ENCODE measurements at regions not wholly inside any gene's neighbourhood (a gene's known extent, or its start where the extent isn't known, plus 50 kb on each side); places are given as distances from the start of the nearest gene placed in this dataset.

DNA sequence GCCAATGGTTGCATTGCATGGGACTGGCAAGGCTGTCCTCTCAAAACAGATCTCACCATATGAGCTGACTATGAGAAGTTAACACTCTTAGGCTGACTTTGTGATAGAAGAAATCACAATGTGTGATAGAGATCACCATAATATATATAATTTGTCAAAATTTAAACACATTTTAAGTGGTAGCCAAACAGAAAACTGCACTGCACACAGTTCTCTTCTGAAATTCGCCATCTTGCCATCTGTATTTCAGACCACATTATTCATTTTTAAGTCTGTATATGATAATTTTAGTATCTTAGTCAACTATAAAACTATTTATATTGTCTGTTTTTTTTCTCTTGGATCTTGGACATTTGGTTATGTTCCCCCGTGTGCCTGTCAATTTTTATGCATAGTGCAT lies 374.7 kb downstream of the AJAP1 start:
- Histone ChIP-seq H3K23ac (ENCODE audit: low read depth, low read length, poor library complexity) (no peak overlapping the region), H3K27ac (replicated peaks; ENCODE audit: low read length) (no peak overlapping the region), H2AK5ac (ENCODE audit: low read depth, low read length) (no peak overlapping the region), H3K9me3 (replicated peaks in 1 of 2; ENCODE audit: control insufficient read depth in 2 of 2, insufficient read depth in 1 of 2, low read depth in 1 of 2, low read length in 2 of 2) (peaks cover 0 to 1% of the 10 kb centered on the region in 2 donors), H3K4me2 (ENCODE audit: insufficient read depth, low read length, poor library complexity, severe bottlenecking) (no peak overlapping the region), H2AFZ (ENCODE audit: low read length) (no peak overlapping the region), H3K9ac (ENCODE audit: low read depth, low read length, poor library complexity) (no peak overlapping the region), H2BK120ac (ENCODE audit: low read depth, low read length) (no peak overlapping the region), H3K79me1 (ENCODE audit: low read depth, low read length) (no peaks in the 10 kb centered on the region), H3K14ac (ENCODE audit: low read length) (no peak overlapping the region), H4K8ac (ENCODE audit: low read depth, low read length) (no peak overlapping the region), H3K18ac (ENCODE audit: low read length) (no peak overlapping the region), H4K91ac (ENCODE audit: low read depth, low read length, poor library complexity) (no peak overlapping the region), H2BK5ac (ENCODE audit: low read length) (no peak overlapping the region), H2BK12ac (ENCODE audit: low read length) (no peak overlapping the region), H3K27me3 (ENCODE audit: control insufficient read depth in 3 of 3, insufficient read depth in 3 of 3, low read depth in 1 of 3, low read length in 3 of 3) (no peaks in the 10 kb centered on the region), H3K4me3 (ENCODE audit: low read length in 2 of 2) (no peak overlapping the region), H2BK15ac (ENCODE audit: low read length) (no peak overlapping the region), H3K4ac (ENCODE audit: low read length) (no peak overlapping the region), H3K4me1 (ENCODE audit: control insufficient read depth in 2 of 2, insufficient read depth in 1 of 2, low read depth in 1 of 2, low read length in 2 of 2) (no peaks in the 10 kb centered on the region), H3K36me3 (replicated peaks in 1 of 2; ENCODE audit: control insufficient read depth in 2 of 2, insufficient read depth in 2 of 2, low read length in 2 of 2) (no peaks in the 10 kb centered on the region)
- no CpG with 5 or more reads among the region's 2 CpGs for WGBS, 2 donors (ENCODE audit: extremely low coverage in 2 of 2, insufficient read length in 2 of 2, insufficient replicate concordance in 1 of 2)
- DNase-seq (ENCODE audit: low spot score), result no peak

DNA sequence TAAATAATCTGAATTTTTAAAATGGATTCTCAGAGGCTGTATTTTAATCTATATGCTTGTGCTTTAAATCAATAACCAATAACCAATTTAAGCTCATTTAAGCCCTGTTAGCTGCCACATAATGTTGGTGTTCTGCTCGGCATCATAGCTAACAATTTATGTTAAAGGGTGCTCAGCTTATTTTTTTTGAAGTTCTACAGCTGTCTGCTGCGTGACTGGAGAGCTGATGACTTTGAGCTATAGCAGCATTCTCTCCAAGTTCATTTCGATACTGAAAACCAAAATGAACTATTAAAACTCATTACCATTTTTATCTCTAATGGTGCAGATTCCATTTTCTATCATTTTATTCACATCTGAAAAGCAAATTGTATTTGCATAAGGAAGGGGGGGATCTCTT lies 357.8 kb downstream of the AJAP1 start:
- no peaks in the 10 kb centered on the region for H3K9me3 ChIP-seq (replicated peaks in 1 of 2; ENCODE audit: control insufficient read depth in 2 of 2, insufficient read depth in 1 of 2, low read depth in 1 of 2, low read length in 2 of 2)

DNA sequence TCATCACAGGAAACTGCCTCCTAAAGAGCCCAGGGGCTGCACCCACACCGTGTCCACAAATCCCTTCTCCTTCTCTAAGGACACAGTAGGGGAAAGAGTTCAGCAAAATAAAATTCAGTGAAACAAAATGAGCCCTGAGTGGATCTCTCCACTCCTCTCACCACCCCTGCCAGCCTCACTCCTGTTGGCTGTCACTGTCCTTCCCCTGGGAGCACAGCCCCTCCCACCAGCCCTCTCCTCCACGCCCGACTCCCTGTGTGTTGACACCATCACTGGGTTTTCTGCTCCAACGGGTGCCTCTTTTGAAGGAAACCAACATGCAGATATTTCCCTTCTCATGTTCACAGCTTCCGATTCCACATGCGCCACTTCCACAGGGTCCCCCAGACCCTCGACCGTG lies 356.2 kb downstream of the AJAP1 start:
- Histone ChIP-seq H3K36me3 (replicated peaks in 1 of 2; ENCODE audit: control insufficient read depth in 2 of 2, insufficient read depth in 2 of 2, low read length in 2 of 2) (no peaks in the 10 kb centered on the region), H3K14ac (ENCODE audit: low read length) (no peak overlapping the region), H2BK120ac (ENCODE audit: low read depth, low read length) (no peak overlapping the region), H3K4me3 (ENCODE audit: low read length in 2 of 2) (no peak overlapping the region), H4K8ac (ENCODE audit: low read depth, low read length) (no peak overlapping the region), H2BK12ac (ENCODE audit: low read length) (no peak overlapping the region), H3K27ac (replicated peaks; ENCODE audit: low read length) (no peak overlapping the region), H4K91ac (ENCODE audit: low read depth, low read length, poor library complexity) (no peak overlapping the region), H2AFZ (ENCODE audit: low read length) (no peak overlapping the region), H3K79me1 (ENCODE audit: low read depth, low read length) (no peaks in the 10 kb centered on the region), H3K18ac (ENCODE audit: low read length) (no peak overlapping the region), H3K23ac (ENCODE audit: low read depth, low read length, poor library complexity) (no peak overlapping the region), H2BK15ac (ENCODE audit: low read length) (no peak overlapping the region), H3K27me3 (ENCODE audit: control insufficient read depth in 3 of 3, insufficient read depth in 3 of 3, low read depth in 1 of 3, low read length in 3 of 3) (no peaks in the 10 kb centered on the region), H2AK5ac (ENCODE audit: low read depth, low read length) (no peak overlapping the region), H3K4me2 (ENCODE audit: insufficient read depth, low read length, poor library complexity, severe bottlenecking) (no peak overlapping the region), H3K9ac (ENCODE audit: low read depth, low read length, poor library complexity) (no peak overlapping the region), H2BK5ac (ENCODE audit: low read length) (no peak overlapping the region), H3K9me3 (replicated peaks in 1 of 2; ENCODE audit: control insufficient read depth in 2 of 2, insufficient read depth in 1 of 2, low read depth in 1 of 2, low read length in 2 of 2) (no peaks in the 10 kb centered on the region), H3K4ac (ENCODE audit: low read length) (no peak overlapping the region), H3K4me1 (ENCODE audit: control insufficient read depth in 2 of 2, insufficient read depth in 1 of 2, low read depth in 1 of 2, low read length in 2 of 2) (no peaks in the 10 kb centered on the region)
- WGBS, 2 donors (ENCODE audit: extremely low coverage in 2 of 2, insufficient read length in 2 of 2, insufficient replicate concordance in 1 of 2), result no CpG with 5 or more reads among the region's 8 CpGs
- DNase-seq (ENCODE audit: low spot score), result no peak

More for the DNA sequence above, 357.8 kb downstream of the AJAP1 start:
- H3K4me3 ChIP-seq (ENCODE audit: low read length in 2 of 2), result no peak overlapping the region
- H2BK120ac ChIP-seq (ENCODE audit: low read depth, low read length), result no peak overlapping the region
- H2AK5ac ChIP-seq (ENCODE audit: low read depth, low read length), result no peak overlapping the region
- no peak overlapping the region for H3K9ac ChIP-seq (ENCODE audit: low read depth, low read length, poor library complexity)
- H4K8ac ChIP-seq (ENCODE audit: low read depth, low read length), result no peak overlapping the region
- no peak overlapping the region for H3K14ac ChIP-seq (ENCODE audit: low read length)
- no peak for DNase-seq (ENCODE audit: low spot score)
- no peak overlapping the region for H2BK12ac ChIP-seq (ENCODE audit: low read length)
- no peaks in the 10 kb centered on the region for H3K4me1 ChIP-seq (ENCODE audit: control insufficient read depth in 2 of 2, insufficient read depth in 1 of 2, low read depth in 1 of 2, low read length in 2 of 2)
- no peak overlapping the region for H4K91ac ChIP-seq (ENCODE audit: low read depth, low read length, poor library complexity)
- no peaks in the 10 kb centered on the region for H3K27me3 ChIP-seq (ENCODE audit: control insufficient read depth in 3 of 3, insufficient read depth in 3 of 3, low read depth in 1 of 3, low read length in 3 of 3)
- no peak overlapping the region for H3K18ac ChIP-seq (ENCODE audit: low read length)
- no peak overlapping the region for H3K23ac ChIP-seq (ENCODE audit: low read depth, low read length, poor library complexity)
- no peak overlapping the region for H2BK15ac ChIP-seq (ENCODE audit: low read length)
- no peak overlapping the region for H3K4me2 ChIP-seq (ENCODE audit: insufficient read depth, low read length, poor library complexity, severe bottlenecking)
- H3K4ac ChIP-seq (ENCODE audit: low read length), result no peak overlapping the region
- no CpG with 5 or more reads among the region's 3 CpGs for WGBS, 2 donors (ENCODE audit: extremely low coverage in 2 of 2, insufficient read length in 2 of 2, insufficient replicate concordance in 1 of 2)
- no peak overlapping the region for H2AFZ ChIP-seq (ENCODE audit: low read length)
- H3K27ac ChIP-seq (replicated peaks; ENCODE audit: low read length), result no peak overlapping the region
- no peaks in the 10 kb centered on the region for H3K36me3 ChIP-seq (replicated peaks in 1 of 2; ENCODE audit: control insufficient read depth in 2 of 2, insufficient read depth in 2 of 2, low read length in 2 of 2)
- no peak overlapping the region for H2BK5ac ChIP-seq (ENCODE audit: low read length)
- H3K79me1 ChIP-seq (ENCODE audit: low read depth, low read length), result no peaks in the 10 kb centered on the region

DNA sequence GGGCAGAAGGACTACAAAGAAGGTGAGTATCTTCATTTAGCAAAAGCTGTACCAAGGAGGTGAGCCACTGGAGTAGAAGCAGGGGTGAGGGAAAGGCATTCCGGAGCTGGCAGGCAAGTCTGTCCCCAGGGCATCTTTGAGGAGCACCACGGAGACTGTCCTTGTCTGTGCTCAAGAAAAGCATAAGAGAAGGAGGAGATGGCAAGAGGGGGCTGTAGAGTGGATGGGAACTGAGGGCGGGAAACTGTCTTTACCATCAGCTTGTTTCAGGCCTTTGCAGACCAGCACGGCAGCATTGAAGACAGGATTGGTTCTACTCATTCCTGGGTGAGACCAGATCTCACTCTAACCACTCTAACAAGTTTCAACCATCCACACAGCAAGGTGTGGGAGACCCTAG lies 355.8 kb downstream of the AJAP1 start:
- Histone ChIP-seq H2BK5ac (ENCODE audit: low read length) (no peak overlapping the region), H2AFZ (ENCODE audit: low read length) (no peak overlapping the region), H2BK15ac (ENCODE audit: low read length) (no peak overlapping the region), H3K4me2 (ENCODE audit: insufficient read depth, low read length, poor library complexity, severe bottlenecking) (no peak overlapping the region), H3K4me1 (ENCODE audit: control insufficient read depth in 2 of 2, insufficient read depth in 1 of 2, low read depth in 1 of 2, low read length in 2 of 2) (no peaks in the 10 kb centered on the region), H2BK12ac (ENCODE audit: low read length) (no peak overlapping the region), H3K27ac (replicated peaks; ENCODE audit: low read length) (no peak overlapping the region), H3K36me3 (replicated peaks in 1 of 2; ENCODE audit: control insufficient read depth in 2 of 2, insufficient read depth in 2 of 2, low read length in 2 of 2) (no peaks in the 10 kb centered on the region), H3K4ac (ENCODE audit: low read length) (no peak overlapping the region), H3K14ac (ENCODE audit: low read length) (no peak overlapping the region), H3K18ac (ENCODE audit: low read length) (no peak overlapping the region), H2AK5ac (ENCODE audit: low read depth, low read length) (no peak overlapping the region), H4K8ac (ENCODE audit: low read depth, low read length) (no peak overlapping the region), H3K9me3 (replicated peaks in 1 of 2; ENCODE audit: control insufficient read depth in 2 of 2, insufficient read depth in 1 of 2, low read depth in 1 of 2, low read length in 2 of 2) (no peaks in the 10 kb centered on the region), H3K27me3 (ENCODE audit: control insufficient read depth in 3 of 3, insufficient read depth in 3 of 3, low read depth in 1 of 3, low read length in 3 of 3) (no peaks in the 10 kb centered on the region), H3K9ac (ENCODE audit: low read depth, low read length, poor library complexity) (no peak overlapping the region), H2BK120ac (ENCODE audit: low read depth, low read length) (no peak overlapping the region), H4K91ac (ENCODE audit: low read depth, low read length, poor library complexity) (no peak overlapping the region), H3K4me3 (ENCODE audit: low read length in 2 of 2) (no peak overlapping the region), H3K79me1 (ENCODE audit: low read depth, low read length) (no peaks in the 10 kb centered on the region), H3K23ac (ENCODE audit: low read depth, low read length, poor library complexity) (no peak overlapping the region)
- no peak for DNase-seq (ENCODE audit: low spot score)
- no CpG with 5 or more reads among the region's 4 CpGs for WGBS, 2 donors (ENCODE audit: extremely low coverage in 2 of 2, insufficient read length in 2 of 2, insufficient replicate concordance in 1 of 2)
